Naive B cell (primary cell): ENCODE measurements at regions not wholly inside any gene's neighbourhood (a gene's known extent, or its start where the extent isn't known, plus 50 kb on each side); places are given as distances from the start of the nearest gene placed in this dataset.
A peak's percentile ranks its signal among the peaks of the same experiment; 100 is the strongest.

Experiments
- ATAC-seq, 2 donors: fragments of 150-1000 bp; cut with Tn5 transposase; 2 replicates each; pipeline ENCODE4 v1.10.0; 2021; ENCODE audit warnings: low read depth in 2 of 2, mild to moderate bottlenecking in 2 of 2, moderate library complexity in 2 of 2
- DNase-seq: peaks from one replicate; pipeline ENCODE4 v3.0.0; 2022
- H3K27ac Mint-ChIP-seq, 6 donors: one replicate each; pipeline ENCODE4 v1.8.0; 2020 to 2022; ENCODE audit warnings: mild to moderate bottlenecking in 6 of 6, mixed read lengths in 6 of 6, moderate library complexity in 5 of 6, inconsistent platforms in 2 of 6
- H3K27me3 Mint-ChIP-seq, 3 donors: one replicate each; pipeline ENCODE4 v1.8.0; 2021 to 2022; ENCODE audit warnings: mixed read lengths in 3 of 3, mild to moderate bottlenecking in 1 of 3
- H3K36me3 Mint-ChIP-seq, 2 donors: one replicate each; pipeline ENCODE4 v1.8.0; 2020 to 2022; ENCODE audit warnings: mixed read lengths in 2 of 2, inconsistent platforms in 1 of 2, mild to moderate bottlenecking in 1 of 2
- H3K4me1 Mint-ChIP-seq, 3 donors: one replicate each; pipeline ENCODE4 v1.8.0; 2020 to 2022; ENCODE audit warnings: mixed read lengths in 3 of 3, inconsistent platforms in 1 of 3, mild to moderate bottlenecking in 1 of 3, moderate library complexity in 1 of 3
- H3K4me3 Mint-ChIP-seq, 8 donors: one replicate each; pipeline ENCODE4 v1.8.0; 2020 to 2022; ENCODE audit warnings: mild to moderate bottlenecking in 8 of 8, mixed read lengths in 8 of 8, moderate library complexity in 8 of 8, inconsistent platforms in 2 of 8
- H3K9me3 Mint-ChIP-seq, 7 donors: one replicate each; pipeline ENCODE4 v1.8.0; 2020 to 2022; ENCODE audit warnings: mixed read lengths in 7 of 7, mild to moderate bottlenecking in 5 of 7, inconsistent platforms in 2 of 7, moderate library complexity in 1 of 7

GRCh38 chr4:107562316-107562715, 157.7 kb downstream of the PAPSS1 start:
- no peaks in the 10 kb centered on the region for H3K27me3 Mint-ChIP-seq
- no peak overlapping the region for H3K27ac Mint-ChIP-seq

GRCh38 chr4:107561481-107561880, 158.6 kb downstream of the PAPSS1 start:
- peaks cover 0 to 3% of the 10 kb centered on the region in 2 donors for H3K36me3 Mint-ChIP-seq
- ATAC-seq, result no peak
- no peaks in the 10 kb centered on the region for H3K27me3 Mint-ChIP-seq
- peaks cover 0 to 34% (median 15%) of the 10 kb centered on the region in 7 donors for H3K9me3 Mint-ChIP-seq
- H3K4me3 Mint-ChIP-seq, result no peak overlapping the region
- H3K4me1 Mint-ChIP-seq, result no peaks in the 10 kb centered on the region
- no peak for DNase-seq
- no peak overlapping the region for H3K27ac Mint-ChIP-seq

More at GRCh38 chr4:107562316-107562715, 157.7 kb downstream of the PAPSS1 start:
- Mint-ChIP-seq H3K36me3 (peaks cover 0 to 3% of the 10 kb centered on the region in 2 donors), H3K4me1 (no peaks in the 10 kb centered on the region), H3K9me3 (peaks cover 4 to 43% (median 23%) of the 10 kb centered on the region in 7 donors), H3K4me3 (no peak overlapping the region)
- no peak for ATAC-seq
- DNase-seq, result no peak

GRCh38 chr4:107559653-107560052, 160.4 kb downstream of the PAPSS1 start:
- Mint-ChIP-seq H3K27ac (peak overlapping the region in 1 of 6 donors; percentile 90), H3K4me1 (no peaks in the 10 kb centered on the region), H3K9me3 (peaks cover 0 to 35% (median 15%) of the 10 kb centered on the region in 7 donors), H3K4me3 (no peak overlapping the region), H3K27me3 (no peaks in the 10 kb centered on the region), H3K36me3 (peaks cover 0 to 3% of the 10 kb centered on the region in 2 donors)
- ATAC-seq (no peak), DNase-seq (no peak)

GRCh38 chr4:107552306-107552705, 167.7 kb downstream of the PAPSS1 start:
- H3K4me3 Mint-ChIP-seq, result no peak overlapping the region
- DNase-seq, result no peak
- no peaks in the 10 kb centered on the region for H3K36me3 Mint-ChIP-seq
- H3K27ac Mint-ChIP-seq, result no peak overlapping the region
- no peaks in the 10 kb centered on the region for H3K27me3 Mint-ChIP-seq
- peaks cover 0 to 6% (median 2%) of the 10 kb centered on the region in 7 donors for H3K9me3 Mint-ChIP-seq
- peaks cover 0 to 5% (median 0%) of the 10 kb centered on the region in 3 donors for H3K4me1 Mint-ChIP-seq
- ATAC-seq, result no peak

- DNase-seq (no peak), ATAC-seq (no peak)
- Mint-ChIP-seq H3K36me3 (no peaks in the 10 kb centered on the region), H3K4me3 (no peak overlapping the region), H3K9me3 (peaks cover 0 to 4% (median 0%) of the 10 kb centered on the region in 7 donors), H3K27me3 (peaks cover 0 to 10% (median 0%) of the 10 kb centered on the region in 3 donors), H3K4me1 (peaks cover 0 to 5% (median 0%) of the 10 kb centered on the region in 3 donors), H3K27ac (no peak overlapping the region)
Observed at GRCh38 chr4:107548211-107548905, 171.7 kb downstream of the PAPSS1 start.

GRCh38 chr4:107546638-107547037, 173.4 kb downstream of the PAPSS1 start:
- Mint-ChIP-seq H3K4me1 (no peaks in the 10 kb centered on the region), H3K9me3 (peaks cover 0 to 4% (median 0%) of the 10 kb centered on the region in 7 donors), H3K4me3 (no peak overlapping the region), H3K27me3 (peaks cover 2 to 12% (median 5%) of the 10 kb centered on the region in 3 donors), H3K36me3 (no peaks in the 10 kb centered on the region), H3K27ac (peak overlapping the region in 1 of 6 donors; percentile 63)
- no peak for DNase-seq
- no peak for ATAC-seq

GRCh38 chr4:107541511-107541910, 178.5 kb downstream of the PAPSS1 start:
- Mint-ChIP-seq H3K27me3 (peaks cover 6 to 12% (median 11%) of the 10 kb centered on the region in 3 donors), H3K27ac (no peak overlapping the region), H3K9me3 (peaks cover 0 to 2% (median 0%) of the 10 kb centered on the region in 7 donors), H3K4me3 (no peak overlapping the region), H3K36me3 (no peaks in the 10 kb centered on the region), H3K4me1 (no peaks in the 10 kb centered on the region)
- DNase-seq (no peak), ATAC-seq (no peak)

- DNase-seq (no peak), ATAC-seq (no peak)
- Mint-ChIP-seq H3K36me3 (no peaks in the 10 kb centered on the region), H3K4me1 (no peaks in the 10 kb centered on the region), H3K27me3 (no peaks in the 10 kb centered on the region), H3K27ac (no peak overlapping the region), H3K4me3 (no peak overlapping the region), H3K9me3 (peaks cover 0 to 7% (median 1%) of the 10 kb centered on the region in 7 donors)
Observed at GRCh38 chr4:107531927-107532326, 188.1 kb downstream of the PAPSS1 start.

- H3K27ac Mint-ChIP-seq, result no peak overlapping the region
- DNase-seq, result no peak
- no peaks in the 10 kb centered on the region for H3K4me1 Mint-ChIP-seq
- H3K4me3 Mint-ChIP-seq, result no peak overlapping the region
- H3K9me3 Mint-ChIP-seq, result peaks cover 0 to 10% (median 0%) of the 10 kb centered on the region in 7 donors
- H3K27me3 Mint-ChIP-seq, result peaks cover 0 to 8% (median 4%) of the 10 kb centered on the region in 3 donors
- ATAC-seq, result no peak
- no peaks in the 10 kb centered on the region for H3K36me3 Mint-ChIP-seq
Observed at GRCh38 chr4:107520368-107520767, 199.7 kb downstream of the PAPSS1 start.

GRCh38 chr4:107519053-107519452, 201.0 kb downstream of the PAPSS1 start:
- no peak for DNase-seq
- ATAC-seq, result no peak
- Mint-ChIP-seq H3K36me3 (no peaks in the 10 kb centered on the region), H3K27me3 (peaks cover 0 to 8% (median 4%) of the 10 kb centered on the region in 3 donors), H3K27ac (no peak overlapping the region), H3K9me3 (peaks cover 0 to 12% (median 3%) of the 10 kb centered on the region in 7 donors), H3K4me1 (no peaks in the 10 kb centered on the region), H3K4me3 (no peak overlapping the region)

- Mint-ChIP-seq H3K27ac (no peak overlapping the region), H3K27me3 (peaks cover 0 to 8% (median 4%) of the 10 kb centered on the region in 3 donors), H3K4me3 (no peak overlapping the region), H3K36me3 (no peaks in the 10 kb centered on the region), H3K9me3 (peaks cover 0 to 16% (median 3%) of the 10 kb centered on the region in 7 donors), H3K4me1 (no peaks in the 10 kb centered on the region)
- ATAC-seq, result no peak
- no peak for DNase-seq
Observed at GRCh38 chr4:107518076-107518475, 202.0 kb downstream of the PAPSS1 start.

- Mint-ChIP-seq H3K4me3 (no peak overlapping the region), H3K27me3 (no peaks in the 10 kb centered on the region), H3K36me3 (no peaks in the 10 kb centered on the region), H3K27ac (no peak overlapping the region), H3K4me1 (no peaks in the 10 kb centered on the region), H3K9me3 (peaks cover 0 to 16% (median 6%) of the 10 kb centered on the region in 7 donors)
- DNase-seq (no peak), ATAC-seq (no peak)
Observed at GRCh38 chr4:107512549-107512948, 207.5 kb downstream of the PAPSS1 start.

- Mint-ChIP-seq H3K27ac (no peak overlapping the region), H3K4me1 (no peaks in the 10 kb centered on the region), H3K27me3 (no peaks in the 10 kb centered on the region), H3K9me3 (peaks cover under 1 to 13% (median 4%) of the 10 kb centered on the region in 7 donors), H3K36me3 (no peaks in the 10 kb centered on the region), H3K4me3 (no peak overlapping the region)
- no peak for DNase-seq
- ATAC-seq, result no peak
Observed at GRCh38 chr4:107509615-107510014, 210.4 kb downstream of the PAPSS1 start.

- Mint-ChIP-seq H3K4me1 (no peaks in the 10 kb centered on the region), H3K27ac (no peak overlapping the region), H3K27me3 (no peaks in the 10 kb centered on the region), H3K4me3 (no peak overlapping the region), H3K36me3 (no peaks in the 10 kb centered on the region), H3K9me3 (peaks cover 6 to 30% (median 11%) of the 10 kb centered on the region in 7 donors)
- no peak for DNase-seq
- ATAC-seq, result no peak
Observed at GRCh38 chr4:107500551-107500950, 219.5 kb downstream of the PAPSS1 start.
